HepG2 (cell line): ENCODE measurements at regions not wholly inside any gene's neighbourhood (a gene's known extent, or its start where the extent isn't known, plus 50 kb on each side); places are given as distances from the start of the nearest gene placed in this dataset.

Experiments used
- FOXA1 ChIP-seq, 2 experiments: fragments of 450-650 bp in 1 of 2; sonication (generic) in 1 of 2; formaldehyde crosslinking in 1 of 2; IDR thresholded peaks; 2 replicates each; pipeline versions ENCODE4 v1.4.0 to v1.6.1; 2016 to 2020; ENCODE audit warnings: missing genetic modification reagents in 1 of 2
- HNF4G ChIP-seq, 2 experiments: sonication (generic) in 1 of 2; formaldehyde crosslinking in 1 of 2; IDR thresholded peaks; 2 replicates each; pipeline versions ENCODE4 v1.4.0 to v1.6.1; 2011 to 2020; ENCODE audit warnings: borderline replicate concordance in 2 of 2, low read depth in 2 of 2, mild to moderate bottlenecking in 2 of 2, low read length in 1 of 2, missing genetic modification reagents in 1 of 2, moderate library complexity in 1 of 2
- KAT2B ChIP-seq: fragments of 150-350 bp; IDR thresholded peaks from 2 replicates; pipeline ENCODE4 v1.6.1; 2014; ENCODE audit warnings: low read depth, low read length, borderline replicate concordance
- NFKBIZ ChIP-seq: IDR thresholded peaks from 2 replicates; pipeline ENCODE4 v1.6.1; 2018; ENCODE audit warnings: missing genetic modification reagents, missing compliant biosample characterization
- NR2F6 ChIP-seq, 2 experiments: IDR thresholded peaks; 2 replicates each; pipeline ENCODE4 v1.6.1; 2016; ENCODE audit warnings: antibody characterized with exemption in 1 of 2, mild to moderate bottlenecking in 1 of 2
- PAXIP1 ChIP-seq: sonication (generic); formaldehyde crosslinking; conservative IDR thresholded peaks from 2 replicates; pipeline ENCODE4 v1.4.0; 2020; ENCODE audit warnings: mild to moderate bottlenecking, missing genetic modification reagents, moderate library complexity
- POGK ChIP-seq: sonication (generic); formaldehyde crosslinking; conservative IDR thresholded peaks from 2 replicates; pipeline ENCODE4 v1.8.0; 2022; ENCODE audit warnings: mild to moderate bottlenecking, moderate library complexity, missing genetic modification reagents
- SKI ChIP-seq: fragments of 450-650 bp; IDR thresholded peaks from one replicate; pipeline ENCODE4 v1.6.1; 2018; ENCODE audit warnings: mild to moderate bottlenecking; ENCODE audit not compliant: partially characterized antibody
- SOX13 ChIP-seq, 3 experiments: fragments of 450-650 bp in 1 of 3; sonication (generic) in 1 of 3; formaldehyde crosslinking in 1 of 3; IDR thresholded peaks in 2 of 3; conservative IDR thresholded peaks in 1 of 3; 2 replicates each; pipeline versions ENCODE4 v1.5.0 to v1.6.1; 2016 to 2020; ENCODE audit warnings: antibody characterized with exemption in 1 of 3, mild to moderate bottlenecking in 1 of 3, missing compliant biosample characterization in 1 of 3, missing genetic modification reagents in 1 of 3, moderate library complexity in 1 of 3
- ZC3H4 ChIP-seq: sonication (generic); formaldehyde crosslinking; IDR thresholded peaks from 2 replicates; pipeline ENCODE4 v1.4.0; 2020; ENCODE audit warnings: missing genetic modification reagents, borderline replicate concordance
- ZNF225 ChIP-seq: sonication (generic); formaldehyde crosslinking; IDR thresholded peaks from 2 replicates; pipeline ENCODE4 v1.4.0; 2020; ENCODE audit warnings: mild to moderate bottlenecking, missing genetic modification reagents
- ZNF569 ChIP-seq: sonication (generic); formaldehyde crosslinking; IDR thresholded peaks from 2 replicates; pipeline ENCODE4 v1.5.0; 2020; ENCODE audit warnings: mild to moderate bottlenecking, missing genetic modification reagents, moderate library complexity, borderline replicate concordance
- ZNF615 ChIP-seq: sonication (generic); formaldehyde crosslinking; IDR thresholded peaks from 2 replicates; pipeline ENCODE4 v1.5.0; 2020; ENCODE audit warnings: mild to moderate bottlenecking, missing genetic modification reagents, borderline replicate concordance
- ZNF776 ChIP-seq: sonication (generic); formaldehyde crosslinking; IDR thresholded peaks from 2 replicates; pipeline ENCODE4 v1.4.0; 2020; ENCODE audit warnings: mild to moderate bottlenecking, missing genetic modification reagents
- ZNF879 ChIP-seq: sonication (generic); formaldehyde crosslinking; IDR thresholded peaks from 2 replicates; pipeline ENCODE4 v1.8.1; 2023; ENCODE audit warnings: missing genetic modification reagents
- TF ChIP-seq, protein P1 (sequence below): sonication (generic); formaldehyde crosslinking; IDR thresholded peaks from 2 replicates; pipeline ENCODE4 v1.4.0; 2020; ENCODE audit warnings: low read depth, missing genetic modification reagents
- TF ChIP-seq, protein P2 (sequence below): sonication (generic); formaldehyde crosslinking; IDR thresholded peaks from 2 replicates; pipeline ENCODE4 v1.4.0; 2020; ENCODE audit warnings: missing genetic modification reagents

- TF ChIP-seq PAXIP1 (CRISPR knock-in tag) (peak; percentile 68), ZNF776 (CRISPR knock-in tag) (no peak), SKI (peak; percentile 80), ZNF225 (no peak), ZNF569 (CRISPR knock-in tag) (no peak), SOX13 (IDR thresholded peaks at IDR 0.05) (no peak), SOX13 (CRISPR knock-in tag; conservative IDR thresholded peaks at IDR 0.05 in 1 of 2, IDR thresholded peaks at IDR 0.05 in 1 of 2) (peak in 1 of 2 experiments; percentile 75; a peak in 2 of 4 replicates), NR2F6 (IDR thresholded peaks at IDR 0.05) (0 out of 2 replicates have a peak, but pooled peaks have one; percentile 15), NR2F6 (CRISPR knock-in tag; IDR thresholded peaks at IDR 0.05) (0 out of 2 replicates have a peak, but pooled peaks have one; percentile 38), HNF4G (IDR thresholded peaks at IDR 0.05; ENCODE audit: borderline replicate concordance, low read depth, low read length) (peak; percentile 55; the same call in 1 of the 2 replicates), HNF4G (CRISPR knock-in tag; IDR thresholded peaks at IDR 0.05; ENCODE audit: borderline replicate concordance, low read depth) (no peak), FOXA1 (IDR thresholded peaks at IDR 0.05) (no peak), FOXA1 (CRISPR knock-in tag; IDR thresholded peaks at IDR 0.05) (0 out of 2 replicates have a peak, but pooled peaks have one; percentile 12), ZNF879 (CRISPR knock-in tag) (no peak), POGK (CRISPR knock-in tag) (no peak), ZC3H4 (CRISPR knock-in tag) (no peak), KAT2B (no peak), ZNF615 (CRISPR knock-in tag) (no peak), NFKBIZ (no peak)
- TF ChIP-seq, protein P1, sequence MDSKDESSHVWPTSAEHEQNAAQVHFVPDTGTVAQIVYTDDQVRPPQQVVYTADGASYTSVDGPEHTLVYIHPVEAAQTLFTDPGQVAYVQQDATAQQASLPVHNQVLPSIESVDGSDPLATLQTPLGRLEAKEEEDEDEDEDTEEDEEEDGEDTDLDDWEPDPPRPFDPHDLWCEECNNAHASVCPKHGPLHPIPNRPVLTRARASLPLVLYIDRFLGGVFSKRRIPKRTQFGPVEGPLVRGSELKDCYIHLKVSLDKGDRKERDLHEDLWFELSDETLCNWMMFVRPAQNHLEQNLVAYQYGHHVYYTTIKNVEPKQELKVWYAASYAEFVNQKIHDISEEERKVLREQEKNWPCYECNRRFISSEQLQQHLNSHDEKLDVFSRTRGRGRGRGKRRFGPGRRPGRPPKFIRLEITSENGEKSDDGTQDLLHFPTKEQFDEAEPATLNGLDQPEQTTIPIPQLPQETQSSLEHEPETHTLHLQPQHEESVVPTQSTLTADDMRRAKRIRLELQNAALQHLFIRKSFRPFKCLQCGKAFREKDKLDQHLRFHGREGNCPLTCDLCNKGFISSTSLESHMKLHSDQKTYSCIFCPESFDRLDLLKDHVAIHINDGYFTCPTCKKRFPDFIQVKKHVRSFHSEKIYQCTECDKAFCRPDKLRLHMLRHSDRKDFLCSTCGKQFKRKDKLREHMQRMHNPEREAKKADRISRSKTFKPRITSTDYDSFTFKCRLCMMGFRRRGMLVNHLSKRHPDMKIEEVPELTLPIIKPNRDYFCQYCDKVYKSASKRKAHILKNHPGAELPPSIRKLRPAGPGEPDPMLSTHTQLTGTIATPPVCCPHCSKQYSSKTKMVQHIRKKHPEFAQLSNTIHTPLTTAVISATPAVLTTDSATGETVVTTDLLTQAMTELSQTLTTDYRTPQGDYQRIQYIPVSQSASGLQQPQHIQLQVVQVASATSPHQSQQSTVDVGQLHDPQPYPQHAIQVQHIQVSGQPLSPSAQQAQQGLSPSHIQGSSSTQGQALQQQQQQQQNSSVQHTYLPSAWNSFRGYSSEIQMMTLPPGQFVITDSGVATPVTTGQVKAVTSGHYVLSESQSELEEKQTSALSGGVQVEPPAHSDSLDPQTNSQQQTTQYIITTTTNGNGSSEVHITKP (CRISPR knock-in tag): no peak
- TF ChIP-seq, protein P2, sequence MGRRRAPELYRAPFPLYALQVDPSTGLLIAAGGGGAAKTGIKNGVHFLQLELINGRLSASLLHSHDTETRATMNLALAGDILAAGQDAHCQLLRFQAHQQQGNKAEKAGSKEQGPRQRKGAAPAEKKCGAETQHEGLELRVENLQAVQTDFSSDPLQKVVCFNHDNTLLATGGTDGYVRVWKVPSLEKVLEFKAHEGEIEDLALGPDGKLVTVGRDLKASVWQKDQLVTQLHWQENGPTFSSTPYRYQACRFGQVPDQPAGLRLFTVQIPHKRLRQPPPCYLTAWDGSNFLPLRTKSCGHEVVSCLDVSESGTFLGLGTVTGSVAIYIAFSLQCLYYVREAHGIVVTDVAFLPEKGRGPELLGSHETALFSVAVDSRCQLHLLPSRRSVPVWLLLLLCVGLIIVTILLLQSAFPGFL (CRISPR knock-in tag): no peak
These were observed 78.9 kb upstream of the FAM9C start (continued) for GRCh38 chrX:13123247-13123856.
